ENCODE measurements at regions not wholly inside any gene's neighbourhood (a gene's known extent, or its start where the extent isn't known, plus 50 kb on each side); places are given as distances from the start of the nearest gene placed in this dataset.

DNA sequence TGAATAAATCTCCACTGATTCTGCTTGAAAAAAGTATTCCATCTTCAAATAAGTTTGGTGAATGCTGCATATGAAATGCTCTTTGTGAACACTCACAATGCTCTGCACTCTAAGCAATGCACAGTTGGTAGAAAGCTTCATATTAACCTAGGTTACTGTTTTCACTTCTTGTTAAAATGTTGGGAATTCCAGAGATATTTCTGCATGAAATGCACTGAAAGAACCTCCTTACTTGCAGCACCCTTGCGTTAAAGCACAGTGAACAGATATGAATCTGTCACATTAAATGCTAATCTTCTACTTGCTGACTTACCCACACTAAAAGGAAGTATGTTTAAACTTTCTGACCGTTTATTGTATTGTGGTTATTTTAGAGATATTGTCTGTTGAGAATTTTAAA is 584.1 kb upstream of the NUDT12 start:
- intact Hi-C loops (cut with micrococcal nuclease; ENCODE audit: unreplicated experiment): no loop called here
- BruUV-seq (replicated peaks): no TSS peak
- no peak for TF ChIP-seq CTCF (IDR thresholded peaks at IDR 0.05; ENCODE audit: unreplicated experiment)
- CTCF ChIA-PET: interaction anchor here (0.7 kb wide), 1 partner anchor 56 kb away, joined by 4 read pairs; no protein-coding TSS in a partner anchor
- Mint-ChIP-seq H3K4me3 (ENCODE audit: low read depth, unreplicated experiment) (no peak overlapping the region), H3K9me3 (ENCODE audit: low read depth, unreplicated experiment) (no peaks in the 10 kb centered on the region), H3K36me3 (ENCODE audit: insufficient read depth, unreplicated experiment) (no peaks in the 10 kb centered on the region), H3K27me3 (ENCODE audit: unreplicated experiment) (no peaks in the 10 kb centered on the region), H3K27ac (ENCODE audit: unreplicated experiment) (no peak overlapping the region), H3K4me1 (ENCODE audit: low read depth, unreplicated experiment) (no peaks in the 10 kb centered on the region)
- DNase-seq: no peak

DNA sequence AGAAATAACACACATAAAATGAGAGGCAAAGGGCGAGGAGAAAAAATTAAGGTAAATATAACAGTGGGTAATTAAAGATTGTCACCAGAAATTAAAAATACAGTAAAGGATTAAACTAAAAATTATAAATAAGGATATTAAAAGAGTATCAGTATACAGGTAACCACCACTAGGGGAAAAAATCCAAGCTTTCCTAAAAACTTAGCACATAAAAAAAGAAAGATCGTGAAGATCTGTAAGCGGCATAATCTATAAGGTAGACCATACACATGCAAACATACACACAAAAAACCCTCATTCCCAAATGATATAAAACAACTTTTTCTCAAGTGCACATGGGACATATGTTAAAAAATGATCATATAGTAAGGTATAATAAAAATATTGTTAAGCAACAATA is 577.3 kb upstream of the NUDT12 start:
- intact Hi-C loops (cut with micrococcal nuclease; ENCODE audit: unreplicated experiment): no loop called here
- no peak overlapping the region for H3K27ac Mint-ChIP-seq (ENCODE audit: unreplicated experiment)
- H3K36me3 Mint-ChIP-seq (ENCODE audit: insufficient read depth, unreplicated experiment): no peaks in the 10 kb centered on the region
- H3K27me3 Mint-ChIP-seq (ENCODE audit: unreplicated experiment): no peaks in the 10 kb centered on the region
- H3K4me3 Mint-ChIP-seq (ENCODE audit: low read depth, unreplicated experiment): no peak overlapping the region
- no TSS peak for BruUV-seq (replicated peaks)
- TF ChIP-seq CTCF (IDR thresholded peaks at IDR 0.05; ENCODE audit: unreplicated experiment): no peak
- no peaks in the 10 kb centered on the region for H3K4me1 Mint-ChIP-seq (ENCODE audit: low read depth, unreplicated experiment)
- no peaks in the 10 kb centered on the region for H3K9me3 Mint-ChIP-seq (ENCODE audit: low read depth, unreplicated experiment)
- no peak for DNase-seq
- CTCF ChIA-PET: no interaction called here

GRCh38 chr5:104130320-104130719 is 567.7 kb upstream of the NUDT12 start:
- H3K27ac Mint-ChIP-seq (ENCODE audit: unreplicated experiment): no peak overlapping the region
- no peaks in the 10 kb centered on the region for H3K27me3 Mint-ChIP-seq (ENCODE audit: unreplicated experiment)
- no peaks in the 10 kb centered on the region for H3K36me3 Mint-ChIP-seq (ENCODE audit: insufficient read depth, unreplicated experiment)
- no peak for TF ChIP-seq CTCF (IDR thresholded peaks at IDR 0.05; ENCODE audit: unreplicated experiment)
- H3K4me1 Mint-ChIP-seq (ENCODE audit: low read depth, unreplicated experiment): no peaks in the 10 kb centered on the region
- no TSS peak for BruUV-seq (replicated peaks)
- intact Hi-C loops (cut with micrococcal nuclease; ENCODE audit: unreplicated experiment): no loop called here
- H3K9me3 Mint-ChIP-seq (ENCODE audit: low read depth, unreplicated experiment): peaks cover 9% of the 10 kb centered on the region
- no peak overlapping the region for H3K4me3 Mint-ChIP-seq (ENCODE audit: low read depth, unreplicated experiment)
- CTCF ChIA-PET: no interaction called here
- DNase-seq: no peak

GRCh38 chr5:104128348-104128747 is 565.8 kb upstream of the NUDT12 start:
- CTCF ChIA-PET: no interaction called here
- H3K36me3 Mint-ChIP-seq (ENCODE audit: insufficient read depth, unreplicated experiment): no peaks in the 10 kb centered on the region

More at GRCh38 chr5:104128348-104128747, 565.8 kb upstream of the NUDT12 start:
- no peak overlapping the region for H3K27ac Mint-ChIP-seq (ENCODE audit: unreplicated experiment)
- TF ChIP-seq CTCF (IDR thresholded peaks at IDR 0.05; ENCODE audit: unreplicated experiment): no peak
- no peak for DNase-seq
- intact Hi-C loops (cut with micrococcal nuclease; ENCODE audit: unreplicated experiment): no loop called here
- H3K27me3 Mint-ChIP-seq (ENCODE audit: unreplicated experiment): no peaks in the 10 kb centered on the region
- H3K4me3 Mint-ChIP-seq (ENCODE audit: low read depth, unreplicated experiment): no peak overlapping the region
- no TSS peak for BruUV-seq (replicated peaks)
- H3K9me3 Mint-ChIP-seq (ENCODE audit: low read depth, unreplicated experiment): peaks cover 7% of the 10 kb centered on the region
- H3K4me1 Mint-ChIP-seq (ENCODE audit: low read depth, unreplicated experiment): no peaks in the 10 kb centered on the region

Measured in Calu3 (cell line).